ENCODE measurements at regions not wholly inside any gene's neighbourhood (a gene's known extent, or its start where the extent isn't known, plus 50 kb on each side); places are given as distances from the start of the nearest gene placed in this dataset.
A peak's percentile ranks its signal among the peaks of the same experiment; 100 is the strongest.

DNA sequence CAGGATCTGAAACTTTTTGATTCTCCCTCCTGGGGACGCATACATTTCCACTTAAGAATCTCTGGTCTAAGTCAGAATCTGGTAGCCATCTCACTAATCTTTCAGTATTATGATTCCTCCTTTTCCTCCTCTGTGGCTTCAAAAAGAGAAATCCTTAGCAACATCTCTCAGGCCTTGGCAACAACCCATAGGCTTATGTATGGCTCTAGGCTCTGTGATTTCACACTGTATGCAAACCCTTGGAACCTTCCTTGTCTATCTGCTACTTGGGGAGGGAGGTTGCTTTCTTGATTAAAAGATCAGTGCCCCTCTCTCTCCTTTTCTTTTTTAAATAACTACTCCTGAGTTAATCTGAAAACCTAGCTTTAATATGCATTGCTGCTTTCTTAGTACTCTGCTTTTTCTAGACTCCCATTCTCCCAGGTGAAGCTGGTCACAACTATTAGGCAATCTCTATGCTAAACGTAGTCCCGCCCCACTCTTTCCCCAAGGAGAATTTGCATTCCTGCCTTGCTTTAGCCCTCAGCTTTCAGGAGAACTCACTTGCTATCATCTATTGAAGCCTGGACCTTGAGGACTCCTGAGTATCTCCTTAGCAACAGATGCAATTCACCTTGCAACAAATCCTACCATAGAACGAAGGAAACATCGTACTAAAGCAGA is 72.2 kb upstream of the L3MBTL4 start:
- Histone ChIP-seq H3K23ac (ENCODE audit: insufficient read length) (no peak overlapping the region), H3K18ac (ENCODE audit: extremely low read depth, low read length) (no peak overlapping the region), H2AK5ac (ENCODE audit: low read depth, low read length) (no peak overlapping the region), H2BK12ac (ENCODE audit: low read depth, low read length) (no peak overlapping the region), H2BK120ac (replicated peaks; ENCODE audit: low read depth, low read length) (peak overlapping the region; percentile 67), H2BK5ac (ENCODE audit: low read depth, low read length) (peak overlapping the region; percentile 37; the same call in 1 of the 2 replicates), H3K4me2 (ENCODE audit: insufficient read depth in 1 of 2, low read depth in 2 of 2, low read length in 2 of 2) (peak overlapping the region; percentile 35 to 44; a peak in 3 of 4 replicates), H3K23me2 (ENCODE audit: low read depth, low read length) (no peaks in the 10 kb centered on the region), H4K20me1 (replicated peaks in 1 of 2; ENCODE audit: control insufficient read depth in 1 of 2, insufficient read depth in 2 of 2, low read length in 2 of 2) (no peaks in the 10 kb centered on the region), H4K8ac (ENCODE audit: extremely low read depth, insufficient read depth, low read length) (no peak overlapping the region), H3K27me3 (replicated peaks in 1 of 4; ENCODE audit: control insufficient read depth in 3 of 4, extremely low read depth in 1 of 4, insufficient read depth in 3 of 4, low read length in 3 of 4) (no peaks in the 10 kb centered on the region), H4K91ac (replicated peaks; ENCODE audit: insufficient read length, low read length) (peak overlapping the region; percentile 22), H3K79me2 (ENCODE audit: control insufficient read depth in 1 of 2, insufficient read depth in 2 of 2, low read length in 2 of 2) (no peaks in the 10 kb centered on the region), H3K36me3 (ENCODE audit: control insufficient read depth in 2 of 4, insufficient read depth in 4 of 4, low read length in 3 of 4) (no peaks in the 10 kb centered on the region), H3K27ac (ENCODE audit: low read depth, low read length) (peak overlapping the region; percentile 28; the same call in 1 of the 2 replicates), H3K9ac (replicated peaks in 1 of 4; ENCODE audit: extremely low read depth in 1 of 4, low read depth in 3 of 4, low read length in 3 of 4) (no peak overlapping the region), H2BK15ac (ENCODE audit: low read length) (no peak overlapping the region), H3K14ac (ENCODE audit: insufficient read length) (no peak overlapping the region), H3K4ac (replicated peaks; ENCODE audit: insufficient read length, low read depth, low read length) (no peak overlapping the region), H3K4me1 (replicated peaks in 1 of 4; ENCODE audit: control insufficient read depth in 3 of 4, insufficient read depth in 4 of 4, low read length in 3 of 4) (peaks cover 7 to 19% (median 12%) of the 10 kb centered on the region in 4 experiments; a peak in 6 of 7 replicates), H3K4me3 (ENCODE audit: extremely low read depth in 1 of 4, insufficient read depth in 2 of 4, low read depth in 3 of 4, low read length in 4 of 4) (peak overlapping the region in 1 of 4 experiments; percentile 15; a peak in 1 of 8 replicates), H3K79me1 (ENCODE audit: low read depth, low read length) (no peaks in the 10 kb centered on the region), H2BK20ac (ENCODE audit: low read length) (no peak overlapping the region), H3K9me3 (ENCODE audit: insufficient read depth in 2 of 2, low read depth in 1 of 2, low read length in 1 of 2) (no peaks in the 10 kb centered on the region), H4K5ac (ENCODE audit: insufficient read length, low read depth, low read length) (peak overlapping the region; percentile 8), H3K56ac (replicated peaks; ENCODE audit: insufficient read length, low read depth, low read length) (no peak overlapping the region), H2AFZ (ENCODE audit: low read length) (peak overlapping the region; percentile 3)
- WGBS, 2 experiments (ENCODE audit: extremely low coverage in 1 of 2, insufficient coverage in 1 of 2, insufficient read length in 1 of 2, insufficient replicate concordance in 2 of 2, low coverage in 1 of 2, low lambda C conversion rate in 2 of 2, missing lambda C conversion rate in 1 of 2), result 77% methylated on average over 5 of the region's 5 CpGs; no CpG with 5 or more reads in 1 of the 2 experiments
- CTCF ChIA-PET (ENCODE audit: partially characterized antibody), result interaction anchor here (0.7 to 2.9 kb wide), 2 partner anchors 36 to 399 kb away, joined by 3 to 12 read pairs; no protein-coding TSS in a partner anchor
- no peak for DNase-seq (ENCODE audit: low read depth in 1 of 2, low spot score in 2 of 2)
- TF ChIP-seq ASH2L (IDR thresholded peaks at IDR 0.05; ENCODE audit: low read length) (peak; percentile 8), CEBPB (IDR thresholded peaks at IDR 0.05; ENCODE audit: low read depth, low read length) (peak; percentile 97), ZNF274 (IDR thresholded peaks at IDR 0.05; ENCODE audit: borderline replicate concordance, extremely low read depth, low read length) (no peak)
- POLR2A ChIA-PET (ENCODE audit: partially characterized antibody), result no interaction called here
- FAIRE-seq, result peak; percentile 69
